GDM1 (cell line): ENCODE measurements at regions not wholly inside any gene's neighbourhood (a gene's known extent, or its start where the extent isn't known, plus 50 kb on each side); places are given as distances from the start of the nearest gene placed in this dataset.
"Not testable (repeated sequence)": the region's sequence is repeated elsewhere in the genome, so short reads cannot be mapped to it uniquely, and the experiment has no call there.

Experiments used
- DNase-seq: peaks from one replicate; lab custom pipeline; 2025; lab: John Stamatoyannopoulos, UW

DNA sequence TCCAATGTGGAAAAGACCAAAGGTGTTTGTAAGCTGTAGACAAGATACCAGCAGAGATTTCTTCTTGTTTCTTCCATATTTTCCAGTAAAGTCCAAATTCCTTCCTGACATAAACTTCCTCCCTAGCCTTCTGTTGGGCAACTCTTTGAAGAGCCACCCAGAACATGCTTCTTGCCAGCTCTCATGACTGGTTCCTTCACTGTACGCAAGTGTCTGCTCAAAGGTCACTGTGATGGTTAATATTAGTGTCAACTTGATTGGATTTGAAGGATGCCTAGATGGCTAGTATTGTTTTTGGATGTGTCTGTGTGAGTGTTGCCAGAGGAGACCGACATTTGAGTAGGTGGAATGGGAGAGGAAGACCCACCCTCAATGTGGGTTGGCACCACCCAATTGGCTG, 416.6 kb upstream of the RUNX1 start:
- DNase-seq: no peak

DNA sequence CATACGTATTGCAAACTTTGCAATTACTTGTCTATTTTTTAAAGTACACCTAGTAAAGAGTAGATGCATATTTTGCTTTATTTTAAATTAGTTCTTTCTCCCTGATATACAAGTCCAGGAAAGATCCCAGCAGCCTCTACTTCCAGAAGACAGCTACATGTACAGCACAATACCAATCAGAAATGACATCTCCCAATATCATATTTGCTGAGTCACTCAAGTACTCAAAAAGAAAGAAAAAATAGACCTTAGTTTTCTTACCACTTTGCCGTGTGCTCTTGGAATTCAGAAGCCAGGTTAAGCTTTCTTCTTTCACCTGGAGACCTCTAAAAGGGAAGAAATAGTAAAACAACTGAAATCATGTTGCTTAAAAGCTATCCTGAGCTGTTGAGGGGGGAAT, 412.6 kb upstream of the RUNX1 start:
- DNase-seq: no peak

DNA sequence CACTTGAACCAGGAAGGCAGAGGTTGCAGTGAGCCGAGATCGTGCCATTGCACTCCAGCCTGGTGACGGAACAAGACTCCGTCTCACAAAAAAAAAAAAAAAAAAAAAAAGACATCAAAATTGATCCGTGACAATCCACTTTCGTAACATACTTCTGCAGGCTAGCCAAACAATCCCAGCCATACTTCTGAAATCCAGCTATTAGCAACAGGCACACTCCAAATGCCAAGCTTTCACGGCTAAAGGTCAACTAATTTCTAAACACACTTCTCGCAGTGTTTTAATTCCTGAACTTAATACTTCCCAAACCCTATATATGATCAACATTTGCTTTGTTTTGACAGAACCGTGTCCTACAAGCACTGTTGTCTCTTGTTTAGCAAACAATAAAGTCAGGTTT, 411.3 kb upstream of the RUNX1 start:
- no peak for DNase-seq

DNA sequence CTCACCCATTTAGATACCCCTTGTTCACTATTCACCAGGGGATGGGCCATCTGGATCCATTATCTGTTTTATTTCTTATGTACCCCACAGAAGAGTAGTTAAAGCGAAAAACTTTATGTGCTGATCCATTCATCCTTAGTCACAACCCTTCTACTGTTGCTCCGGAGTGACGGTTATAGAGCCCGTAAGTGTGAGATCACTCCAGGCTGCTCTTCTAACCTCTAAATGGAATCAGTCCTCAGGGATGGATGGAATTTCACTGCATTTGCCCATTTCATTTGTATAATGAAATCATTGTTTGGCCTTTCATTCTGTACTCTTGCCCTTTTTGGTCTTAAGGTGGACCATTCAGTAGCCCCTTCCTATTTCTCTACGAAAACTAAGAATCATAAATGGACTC, 409.3 kb upstream of the RUNX1 start:
- DNase-seq: no peak

DNA sequence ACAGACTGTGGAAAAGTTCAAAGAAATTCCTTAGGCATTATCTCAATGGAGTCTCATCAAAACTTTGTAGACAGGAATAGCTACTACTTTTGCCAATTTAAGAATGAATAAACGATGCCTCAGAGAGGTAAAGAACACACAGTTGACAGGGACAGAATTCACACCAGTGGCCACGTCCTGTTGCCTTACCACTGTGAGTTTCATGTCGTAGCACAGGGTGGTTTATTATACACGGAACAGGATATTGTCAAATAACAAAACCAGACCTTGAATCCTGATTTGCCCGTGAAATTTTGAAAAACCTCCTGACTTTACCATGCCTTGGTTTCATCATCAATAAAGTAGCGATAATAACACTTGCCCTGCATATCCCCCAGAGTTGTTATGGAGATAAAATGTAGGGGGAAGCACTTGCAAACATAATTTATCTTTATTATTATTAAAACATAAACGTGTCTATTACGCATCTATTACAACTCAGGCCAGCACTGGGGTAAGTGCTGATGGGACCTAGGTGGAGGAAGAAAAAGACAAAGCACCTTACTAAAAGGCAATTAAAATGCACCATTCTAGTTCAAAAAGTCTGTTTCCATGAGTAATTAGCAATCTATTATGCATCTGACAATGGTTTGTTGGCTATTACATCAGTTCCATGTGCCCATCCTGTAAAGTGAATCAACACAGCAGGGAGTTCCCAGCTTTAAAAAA, 408.1 kb upstream of the RUNX1 start:
- no peak for DNase-seq

DNA sequence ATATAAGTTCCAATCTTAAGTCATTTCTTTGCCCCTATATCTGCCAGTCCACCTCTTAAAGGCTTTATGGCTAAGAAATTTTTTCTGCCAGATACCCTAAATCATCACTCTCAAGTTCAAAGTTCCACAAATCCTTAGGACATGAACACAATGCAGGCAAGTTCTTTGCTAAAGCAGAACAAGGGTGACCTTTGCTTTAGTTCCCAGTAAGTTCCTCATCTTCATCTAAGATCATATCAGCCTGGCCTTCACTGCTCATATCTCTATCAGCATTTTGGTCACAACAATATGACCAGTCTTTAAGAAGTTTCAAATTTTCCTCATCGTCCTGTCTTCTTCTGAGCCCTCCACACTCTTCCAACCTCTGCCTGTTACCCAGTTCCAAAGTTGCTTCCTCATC, 402.2 kb upstream of the RUNX1 start:
- DNase-seq: no peak

DNA sequence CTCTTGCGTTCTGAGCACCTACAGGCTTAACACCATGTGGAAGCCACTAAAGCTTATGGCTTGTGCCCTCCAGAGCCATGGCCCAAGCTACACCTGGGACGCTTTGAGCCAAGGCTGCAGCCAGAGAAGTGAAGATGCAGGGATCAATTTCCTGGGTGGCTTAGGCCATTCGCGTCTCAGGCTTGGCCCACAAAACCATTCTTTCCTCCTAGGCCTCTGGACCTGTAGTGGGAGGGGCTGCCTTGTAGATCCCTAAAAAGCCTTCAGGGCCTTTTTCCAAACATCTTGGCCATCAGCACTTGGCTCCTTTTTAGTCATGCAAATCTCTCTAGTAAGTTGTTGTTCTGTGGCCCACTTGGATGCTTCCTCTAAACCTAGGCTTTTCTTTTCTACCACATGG, 401.7 kb upstream of the RUNX1 start:
- no peak for DNase-seq

DNA sequence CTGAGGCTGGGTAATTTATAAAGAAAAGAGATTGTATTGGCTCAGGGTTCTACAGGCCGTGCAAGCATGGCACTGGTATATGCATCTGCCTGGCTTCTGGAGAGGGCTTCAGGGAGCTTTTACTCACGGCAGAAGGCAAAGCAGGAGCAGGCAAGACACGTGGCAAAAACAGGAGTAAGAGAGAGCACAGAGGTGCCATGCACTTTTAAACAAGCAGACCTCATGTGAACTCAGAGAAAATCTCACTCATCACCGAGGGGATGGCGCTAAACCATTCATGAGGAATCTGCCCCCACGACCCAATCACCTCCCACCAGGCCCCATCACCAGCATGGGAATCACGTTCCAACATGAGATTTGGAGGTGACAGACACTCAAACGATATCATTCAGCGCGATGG, 400.7 kb upstream of the RUNX1 start:
- no peak for DNase-seq

DNA sequence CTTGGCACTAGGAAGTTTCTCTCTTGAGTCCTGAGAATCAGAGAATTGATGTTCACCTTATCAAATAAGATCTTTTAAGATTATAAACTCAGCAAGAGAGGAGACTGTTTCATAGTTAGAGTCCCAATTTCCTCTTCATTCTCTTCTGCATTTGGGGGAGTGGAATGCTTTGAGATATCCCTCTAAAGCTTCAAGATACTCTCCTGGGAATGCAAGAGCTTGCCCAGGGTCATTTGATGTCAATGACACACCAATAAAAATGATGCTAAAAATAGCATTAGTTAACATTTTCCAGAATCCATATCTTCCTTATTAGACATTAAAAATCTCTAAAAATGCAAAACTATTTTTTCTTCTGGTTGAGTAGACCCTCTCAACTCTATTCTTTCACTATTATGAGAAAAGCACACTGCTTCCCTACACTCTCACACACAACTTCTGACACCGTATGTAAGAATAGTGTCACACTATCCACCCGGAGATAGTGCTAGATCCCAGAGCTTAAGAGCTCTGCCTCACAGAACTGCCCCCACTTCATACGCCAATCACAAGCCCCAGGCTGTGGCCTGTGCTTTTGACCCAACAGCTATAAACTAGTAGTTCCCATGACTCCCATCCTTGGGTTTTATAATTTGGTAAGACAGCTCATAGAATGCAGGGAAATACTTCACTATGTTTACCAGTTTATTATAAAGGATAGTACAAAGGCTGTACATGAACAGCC, 399.9 kb upstream of the RUNX1 start:
- no peak for DNase-seq

DNA sequence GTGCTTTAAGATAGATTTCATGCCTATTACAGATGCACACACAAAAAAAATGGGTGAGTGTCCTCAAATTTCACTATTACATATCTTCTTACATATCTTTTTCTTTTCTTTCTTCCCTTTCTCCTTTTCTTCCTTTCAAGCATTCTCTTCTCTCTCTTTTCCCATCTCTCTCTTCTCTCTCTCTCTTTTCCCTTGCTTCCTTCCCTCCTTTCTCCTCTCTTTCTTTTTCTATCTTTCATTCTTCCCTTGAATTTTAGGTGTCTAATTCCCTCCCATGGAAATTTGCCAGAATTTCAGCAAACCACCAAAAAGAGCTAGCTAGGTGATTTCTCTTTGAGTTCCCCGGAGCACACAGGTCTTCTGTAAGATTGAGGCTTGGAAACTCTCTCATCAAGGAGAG, 395.3 kb upstream of the RUNX1 start:
- no peak for DNase-seq

DNA sequence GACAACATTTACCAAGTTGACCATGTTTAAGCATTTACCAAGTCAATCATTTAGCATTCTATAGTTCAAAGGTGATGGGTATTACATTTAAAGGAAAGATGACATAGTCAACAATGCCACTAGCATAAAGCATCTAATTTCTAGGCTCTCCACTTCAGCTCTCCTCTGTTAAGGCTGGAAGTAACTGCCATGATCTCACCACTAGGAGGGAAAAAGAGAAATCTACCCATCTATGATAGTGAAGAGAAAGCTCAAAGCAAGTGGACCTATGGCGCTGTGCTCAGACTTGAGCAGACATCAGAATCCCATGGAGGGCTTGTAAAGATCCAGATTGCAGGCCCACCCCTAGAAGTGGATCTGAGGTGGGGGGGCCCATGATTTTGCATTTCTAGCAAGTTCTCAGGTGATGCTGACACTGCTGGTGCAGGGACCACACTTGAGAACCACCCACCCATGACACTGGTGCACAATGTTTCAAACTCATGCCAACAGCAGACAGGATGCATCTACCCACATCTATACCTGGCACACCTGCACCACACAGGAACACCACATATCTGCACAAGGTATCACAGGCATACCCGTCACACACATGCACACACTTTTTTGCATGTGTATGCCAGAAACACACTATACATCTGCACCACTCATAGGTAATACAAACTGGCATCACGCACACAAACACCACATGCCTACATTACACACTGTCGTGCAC, 392.9 kb upstream of the RUNX1 start:
- no peak for DNase-seq

DNA sequence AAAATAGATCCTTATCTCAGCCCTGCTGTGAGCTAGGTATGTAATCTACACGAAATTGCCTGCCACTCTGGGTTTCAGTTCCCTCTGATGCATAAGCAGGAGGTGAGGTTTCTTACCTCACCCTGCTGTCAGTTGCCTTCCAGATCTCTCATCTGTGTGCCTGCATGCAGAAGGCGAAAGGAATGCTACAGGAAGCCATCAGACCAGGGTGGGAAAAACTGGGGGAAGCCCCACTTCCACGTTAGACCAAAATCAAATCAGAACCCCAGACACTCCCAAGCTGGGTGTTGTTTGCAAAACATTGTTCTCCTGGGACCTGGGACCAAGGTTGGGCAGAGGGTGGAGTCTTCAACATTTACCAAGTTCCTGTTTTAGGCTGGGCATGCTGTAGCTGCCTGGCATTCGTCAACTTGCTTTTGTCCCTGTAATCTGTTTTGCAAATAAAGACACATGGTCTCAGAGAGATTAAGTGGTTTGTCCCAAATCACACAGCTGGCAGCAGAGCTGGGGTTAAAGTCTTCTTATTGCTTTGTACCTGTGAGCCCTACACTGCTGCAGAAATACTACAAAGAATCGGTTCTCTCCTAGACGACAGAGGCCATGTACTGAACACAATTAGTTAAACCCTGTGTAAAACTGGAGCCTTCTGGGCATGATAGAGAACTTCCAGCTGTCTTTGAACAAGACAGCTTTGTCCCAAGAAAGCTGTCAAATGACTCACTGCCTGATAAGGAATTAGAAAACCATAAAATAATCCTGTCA, 389.7 kb upstream of the RUNX1 start:
- no peak for DNase-seq

DNA sequence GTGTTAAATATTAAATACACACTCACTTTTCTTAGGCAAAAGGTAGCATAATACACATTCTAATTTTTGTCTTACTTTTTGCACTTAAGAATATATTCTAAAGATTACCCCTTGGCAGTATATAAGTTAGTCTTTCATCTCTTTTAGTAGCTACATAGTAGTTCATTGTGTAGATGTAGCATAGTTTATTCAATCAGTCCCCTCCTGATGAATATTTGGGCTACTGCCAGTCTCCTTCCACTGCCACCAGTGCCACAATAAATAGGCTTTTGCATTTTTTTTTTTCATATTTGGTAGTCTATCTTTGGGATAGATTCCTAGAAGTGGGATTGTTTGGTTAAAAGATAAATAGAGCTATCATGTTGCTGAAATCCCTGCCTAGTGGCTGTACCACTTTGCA, 388.8 kb upstream of the RUNX1 start:
- no peak for DNase-seq

DNA sequence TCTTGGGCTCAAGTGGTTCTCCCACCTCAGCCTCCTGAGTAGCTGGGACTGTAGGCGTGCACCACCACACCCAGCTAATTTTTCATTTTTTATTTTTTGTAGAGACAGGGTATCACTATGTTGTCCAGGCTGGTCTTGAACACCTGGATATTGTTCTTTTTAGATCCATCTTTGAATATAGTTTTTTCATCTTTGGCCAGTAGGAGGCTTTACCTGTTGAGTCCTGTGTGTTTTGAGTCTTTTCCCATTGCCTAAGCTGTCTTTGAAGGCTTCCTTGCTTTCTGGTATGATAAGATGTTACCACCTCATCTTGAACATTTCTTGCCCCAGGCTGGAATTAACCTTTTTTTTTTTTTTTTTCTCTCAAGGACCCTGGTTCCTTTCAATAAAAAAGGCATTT, 387.8 kb upstream of the RUNX1 start:
- no peak for DNase-seq

DNA sequence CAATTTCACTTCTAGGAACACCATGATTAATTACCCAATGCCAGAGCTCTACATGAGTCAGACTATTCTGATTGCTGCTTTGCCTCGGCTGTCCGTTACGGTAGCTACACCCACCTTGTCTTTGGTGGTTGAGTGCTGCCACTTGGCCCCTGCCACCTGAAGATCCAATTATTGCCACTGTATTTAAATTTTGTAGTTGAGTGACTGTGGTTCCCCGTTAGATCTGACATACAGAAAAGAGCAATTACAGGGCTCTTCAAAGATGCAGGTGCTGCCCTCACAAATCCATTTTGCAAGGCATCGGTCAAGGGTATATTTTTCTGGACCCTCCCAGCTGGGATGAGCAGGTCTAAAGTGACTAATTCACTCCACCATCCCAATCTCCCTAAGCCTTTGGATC, 383.5 kb upstream of the RUNX1 start:
- not testable (repeated sequence) for DNase-seq

DNA sequence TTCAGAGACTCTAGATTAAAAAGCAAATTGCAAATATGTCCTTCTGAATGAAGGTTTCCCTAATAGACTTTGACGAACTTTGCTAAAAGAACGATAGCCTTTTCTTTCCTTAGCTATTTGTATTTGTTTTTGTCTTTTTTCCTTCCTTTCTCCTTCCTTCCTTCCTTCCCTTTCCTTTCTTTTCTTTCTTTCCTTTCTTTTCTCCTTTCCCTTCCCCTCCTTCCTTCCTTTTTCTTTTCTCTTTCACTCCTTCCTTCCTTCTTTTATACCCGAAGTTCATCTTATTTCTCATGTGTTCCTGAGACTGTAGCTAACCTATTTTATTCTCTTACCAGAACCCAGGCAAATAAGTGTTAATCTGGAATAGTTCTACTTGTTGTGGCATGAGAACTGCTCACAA, 381.2 kb upstream of the RUNX1 start:
- DNase-seq: no peak

DNA sequence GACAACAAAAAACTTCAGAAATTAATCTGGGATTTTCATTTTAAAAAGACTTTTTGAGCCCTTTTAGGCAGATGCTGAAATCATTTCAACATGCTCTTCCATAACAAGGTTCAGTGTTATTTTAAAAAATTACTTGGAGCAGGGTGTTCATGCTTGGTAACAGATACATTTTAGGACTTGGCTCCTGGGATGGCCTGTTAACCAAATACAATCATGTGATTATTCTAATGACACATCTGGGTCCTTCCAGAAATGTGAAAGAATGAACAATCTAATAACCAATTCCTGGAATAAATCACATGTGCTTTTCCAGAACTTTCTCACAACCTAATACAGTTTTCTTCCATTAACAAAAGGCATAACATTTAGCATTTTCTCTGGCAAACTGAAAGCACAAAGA, 379.8 kb upstream of the RUNX1 start:
- no peak for DNase-seq

DNA sequence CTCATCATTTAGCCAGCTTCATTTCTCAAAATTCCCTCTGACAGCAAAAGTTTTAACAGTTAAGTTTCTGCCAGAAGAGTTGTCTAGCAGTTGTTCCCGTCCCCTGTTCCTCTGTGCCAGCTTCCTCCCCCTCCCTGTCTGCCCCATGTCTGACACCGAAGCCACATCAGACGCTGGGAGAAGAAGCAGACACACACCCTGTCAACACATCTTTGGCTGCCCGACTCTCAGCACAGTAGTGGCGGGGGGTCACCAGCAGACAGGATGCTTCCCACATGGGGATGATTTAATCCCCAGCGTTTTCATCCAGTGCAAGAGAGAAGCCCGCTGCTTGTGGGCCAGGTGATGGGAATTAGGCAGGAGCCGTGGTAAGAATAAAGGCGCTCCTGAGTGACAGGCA, 379.4 kb upstream of the RUNX1 start:
- DNase-seq: no peak

DNA sequence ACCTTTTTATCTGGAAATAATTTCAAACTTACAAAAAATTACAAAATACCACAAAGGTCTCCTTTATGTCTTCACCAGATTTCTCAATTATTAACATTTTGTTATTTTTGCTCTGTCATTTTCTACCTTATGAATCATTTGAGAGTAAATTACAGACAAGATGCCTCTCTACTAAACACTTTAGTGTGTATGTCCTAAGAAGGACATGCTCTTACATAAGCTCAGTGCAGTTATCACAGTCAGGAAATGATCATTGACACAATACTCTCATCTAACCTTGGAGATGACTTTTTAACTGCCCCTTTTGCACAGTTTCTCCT, 378.9 kb upstream of the RUNX1 start:
- DNase-seq: no peak

DNA sequence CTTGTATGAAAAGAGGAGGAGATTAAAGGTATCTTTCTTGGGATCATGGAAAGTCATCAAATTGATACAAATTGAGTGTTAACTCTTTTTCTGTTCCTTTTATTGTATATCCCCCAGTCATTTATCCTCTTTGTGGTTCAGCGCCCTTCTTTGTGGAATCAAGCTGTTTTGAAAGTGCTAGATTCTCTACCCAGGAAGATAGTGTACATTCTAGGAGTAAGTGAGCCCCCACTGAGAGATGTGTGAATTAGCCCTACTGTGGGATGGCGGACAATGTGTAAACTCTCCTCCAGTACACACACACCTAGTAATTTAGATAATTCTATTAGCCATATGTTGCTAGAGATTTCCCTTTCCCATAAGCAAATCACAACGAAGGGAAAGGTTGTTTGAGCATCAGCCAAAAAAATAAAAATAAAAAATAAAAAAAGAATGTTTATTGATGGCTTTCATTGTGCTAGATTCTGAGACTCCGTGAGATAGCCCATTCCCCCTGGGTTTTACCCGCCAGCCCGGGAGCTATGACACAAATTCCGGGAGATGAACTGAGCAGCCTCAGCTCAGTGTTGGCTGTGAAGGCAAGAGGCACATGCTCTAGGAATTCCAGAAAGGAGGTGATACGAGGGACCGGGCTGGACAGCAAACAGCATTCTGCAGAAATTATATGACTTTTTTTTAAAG, 378.4 kb upstream of the RUNX1 start:
- DNase-seq: no peak

DNA sequence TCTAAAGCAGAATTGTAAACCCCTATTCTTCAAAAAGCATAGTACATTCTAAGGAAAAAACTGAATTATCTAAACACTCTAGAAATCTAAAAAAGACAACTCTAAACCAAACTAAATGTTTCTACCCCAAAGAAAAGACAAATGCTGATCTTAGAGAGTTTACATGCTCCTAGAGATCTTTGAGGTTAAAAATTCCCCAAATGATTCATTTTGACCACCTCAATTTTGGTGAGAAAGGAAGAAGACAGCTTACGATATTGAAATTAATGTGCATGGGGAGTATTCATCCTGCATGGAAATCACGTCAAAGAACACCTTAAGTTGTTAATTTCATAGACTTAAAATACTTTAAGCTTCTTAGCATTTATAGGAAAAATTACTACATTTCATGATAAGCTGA, 377.8 kb upstream of the RUNX1 start:
- DNase-seq: no peak

DNA sequence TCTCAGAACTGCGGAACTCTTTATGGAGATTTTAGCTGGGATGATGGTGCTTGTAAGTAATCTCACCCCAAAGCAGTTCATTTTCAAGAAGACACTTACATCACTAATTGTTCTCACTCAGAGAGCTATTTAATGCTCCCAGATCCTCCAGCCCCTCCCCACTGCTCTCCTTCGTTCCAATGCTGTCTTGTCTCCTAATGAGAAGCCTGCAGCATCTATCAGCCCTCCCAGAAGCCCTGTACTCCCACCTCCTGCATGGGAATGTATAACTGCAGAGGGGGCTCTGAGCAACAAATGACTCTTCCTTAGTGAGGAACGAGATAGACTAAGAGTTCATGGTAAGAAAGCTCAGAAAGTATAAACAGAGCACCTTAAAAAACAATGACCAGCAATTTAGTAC, 377.4 kb upstream of the RUNX1 start:
- DNase-seq: no peak
